SK-N-SH (cell line): ENCODE measurements at regions not wholly inside any gene's neighbourhood (a gene's known extent, or its start where the extent isn't known, plus 50 kb on each side); places are given as distances from the start of the nearest gene placed in this dataset.

Experiments
- EP300 ChIP-seq, 2 experiments: IDR thresholded peaks; 2 replicates each; pipeline versions ENCODE4 v1.4.0 to v1.6.1; 2012; ENCODE audit warnings: borderline replicate concordance in 1 of 2, low read depth in 1 of 2, low read length in 1 of 2
- GATA2 ChIP-seq: sonication (generic); formaldehyde crosslinking; IDR thresholded peaks from 2 replicates; pipeline ENCODE4 v1.5.0; 2020; ENCODE audit warnings: mild to moderate bottlenecking, missing genetic modification reagents
- SIN3A ChIP-seq: IDR thresholded peaks from 2 replicates; pipeline ENCODE4 v1.6.1; 2012; ENCODE audit warnings: low read depth, mild to moderate bottlenecking, low read length, moderate library complexity, borderline replicate concordance
- USF1 ChIP-seq: IDR thresholded peaks from 2 replicates; pipeline ENCODE4 v1.4.0; 2012; ENCODE audit warnings: low read depth, borderline replicate concordance
- ZBTB33 ChIP-seq: IDR thresholded peaks from 2 replicates; pipeline ENCODE4 v1.4.0; 2012; ENCODE audit warnings: low read depth, borderline replicate concordance

GRCh38 chr11:31973172-31973571 is 117.7 kb upstream of the RCN1 start:
- TF ChIP-seq USF1 (no peak), EP300 (IDR thresholded peaks at IDR 0.05; ENCODE audit: borderline replicate concordance in 1 of 2, low read depth in 1 of 2, low read length in 1 of 2) (no peak), GATA2 (CRISPR knock-in tag) (no peak), ZBTB33 (no peak), SIN3A (no peak)
